Activated T-cell treated with anti-CD3 and anti-CD28 coated beads, Interleukin-2, amount 50 U/mL, for 24 hours (primary cell): ENCODE measurements at regions not wholly inside any gene's neighbourhood (a gene's known extent, or its start where the extent isn't known, plus 50 kb on each side); places are given as distances from the start of the nearest gene placed in this dataset.

ENCODE experiments used
- DNase-seq: peaks from one replicate; pipeline ENCODE4 v3.0.0-alpha.2; 2020
- H3K27ac Mint-ChIP-seq: 2 replicates; pipeline ENCODE4 v1.8.0; 2020; ENCODE audit warnings: mild to moderate bottlenecking, mixed read lengths
- H3K27me3 Mint-ChIP-seq: 2 replicates; pipeline ENCODE4 v1.8.0; 2020; ENCODE audit warnings: mixed read lengths
- H3K36me3 Mint-ChIP-seq: 2 replicates; pipeline ENCODE4 v1.8.0; 2020; ENCODE audit warnings: low read depth, mixed read lengths
- H3K4me1 Mint-ChIP-seq: 2 replicates; pipeline ENCODE4 v1.8.0; 2020; ENCODE audit warnings: low read depth, mixed read lengths
- H3K4me3 Mint-ChIP-seq: 2 replicates; pipeline ENCODE4 v1.8.0; 2020; ENCODE audit warnings: mild to moderate bottlenecking, moderate library complexity, mixed read lengths
- H3K9me3 Mint-ChIP-seq: 2 replicates; pipeline ENCODE4 v1.8.0; 2020; ENCODE audit warnings: mixed read lengths

DNA sequence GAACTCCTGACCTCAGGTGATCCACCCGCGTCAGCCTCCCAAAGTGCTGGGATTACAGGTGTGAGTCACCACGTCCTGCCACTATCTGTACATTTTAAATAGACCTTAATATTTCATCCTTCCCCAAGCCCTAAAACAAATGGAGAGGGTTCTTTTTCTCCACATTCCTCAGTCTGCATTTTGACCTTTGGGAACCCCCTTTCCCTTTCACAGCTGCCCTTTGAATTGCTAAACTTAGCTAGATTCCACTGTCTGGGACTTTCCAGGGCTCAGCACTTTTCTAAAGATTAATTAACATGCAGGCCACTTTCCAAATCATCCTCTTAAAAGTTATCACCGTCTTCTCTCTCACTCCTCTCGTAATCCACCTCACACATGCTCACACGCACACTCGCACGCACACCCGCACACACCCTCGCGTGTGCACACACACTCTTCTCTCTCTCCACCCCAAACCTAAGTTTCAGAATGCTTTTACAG, 124.2 kb downstream of the TMCO5A start:
- no peak for DNase-seq
- Mint-ChIP-seq H3K9me3 (no peaks in the 10 kb centered on the region), H3K4me1 (peaks cover 17% of the 10 kb centered on the region), H3K36me3 (no peaks in the 10 kb centered on the region), H3K4me3 (no peak overlapping the region), H3K27ac (no peak overlapping the region), H3K27me3 (peaks cover 39% of the 10 kb centered on the region)

DNA sequence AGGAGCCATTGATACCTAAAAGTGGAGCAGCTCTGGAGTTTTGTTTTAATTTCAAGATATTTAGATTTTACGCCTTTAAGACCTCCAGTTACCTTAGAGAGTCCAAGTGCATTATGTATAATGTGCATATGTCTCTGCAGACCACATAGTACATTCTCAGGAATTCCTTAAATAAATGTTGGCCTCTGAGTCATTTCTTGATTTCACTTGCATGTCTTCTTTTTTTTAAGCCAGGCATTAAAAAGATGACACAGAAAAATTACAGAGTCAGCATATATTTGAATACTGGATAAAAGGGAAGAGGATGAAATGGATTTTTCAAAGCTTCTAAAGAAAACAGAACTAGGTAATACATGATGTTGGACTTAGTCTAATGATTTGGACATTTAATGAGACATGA, 125.2 kb downstream of the TMCO5A start:
- H3K4me3 Mint-ChIP-seq, result no peak overlapping the region
- H3K4me1 Mint-ChIP-seq, result peaks cover 17% of the 10 kb centered on the region
- no peak for DNase-seq
- no peak overlapping the region for H3K27ac Mint-ChIP-seq
- no peaks in the 10 kb centered on the region for H3K9me3 Mint-ChIP-seq
- H3K36me3 Mint-ChIP-seq, result no peaks in the 10 kb centered on the region
- peaks cover 41% of the 10 kb centered on the region for H3K27me3 Mint-ChIP-seq

DNA sequence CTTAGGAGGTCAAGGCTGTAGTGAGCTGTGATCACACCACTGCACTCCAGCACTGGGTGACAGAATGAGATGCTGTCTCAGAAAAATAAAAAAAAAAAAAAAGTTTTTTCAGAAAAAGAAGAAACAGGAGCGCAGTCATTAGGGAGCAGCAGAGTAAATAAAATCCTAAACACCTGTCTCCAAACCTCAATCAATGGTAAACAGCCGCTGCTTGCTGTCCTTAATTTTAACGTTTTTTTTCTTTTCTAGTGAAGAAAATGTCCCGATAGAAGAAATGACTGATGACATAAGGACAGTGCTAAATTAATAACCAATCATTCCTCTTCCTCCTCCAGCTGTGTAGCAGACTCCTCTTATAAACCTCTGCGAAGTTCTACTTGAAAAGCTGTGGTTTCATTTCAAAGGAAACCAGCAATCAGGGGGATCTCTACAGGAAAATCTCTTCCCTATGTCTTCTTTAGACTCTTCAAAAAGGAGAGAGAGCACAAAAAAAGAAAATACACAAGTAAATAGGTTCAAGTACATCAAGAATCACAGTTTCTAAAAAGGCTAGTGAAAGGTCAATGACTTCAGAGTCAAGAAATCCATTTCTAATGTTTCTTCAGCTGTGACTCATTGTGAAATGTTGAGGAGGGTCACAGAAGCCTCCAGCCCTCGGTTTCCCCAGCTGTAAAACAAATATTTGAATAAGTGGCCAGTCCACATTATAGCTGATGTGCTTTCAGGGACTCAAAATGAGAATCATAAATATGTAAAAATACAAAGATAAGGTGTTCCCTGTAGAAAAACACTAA, 127.6 kb downstream of the TMCO5A start:
- H3K36me3 Mint-ChIP-seq, result no peaks in the 10 kb centered on the region
- no peak for DNase-seq
- H3K27ac Mint-ChIP-seq, result no peak overlapping the region
- peaks cover 49% of the 10 kb centered on the region for H3K27me3 Mint-ChIP-seq
- peaks cover 17% of the 10 kb centered on the region for H3K4me1 Mint-ChIP-seq
- H3K9me3 Mint-ChIP-seq, result no peaks in the 10 kb centered on the region
- no peak overlapping the region for H3K4me3 Mint-ChIP-seq

DNA sequence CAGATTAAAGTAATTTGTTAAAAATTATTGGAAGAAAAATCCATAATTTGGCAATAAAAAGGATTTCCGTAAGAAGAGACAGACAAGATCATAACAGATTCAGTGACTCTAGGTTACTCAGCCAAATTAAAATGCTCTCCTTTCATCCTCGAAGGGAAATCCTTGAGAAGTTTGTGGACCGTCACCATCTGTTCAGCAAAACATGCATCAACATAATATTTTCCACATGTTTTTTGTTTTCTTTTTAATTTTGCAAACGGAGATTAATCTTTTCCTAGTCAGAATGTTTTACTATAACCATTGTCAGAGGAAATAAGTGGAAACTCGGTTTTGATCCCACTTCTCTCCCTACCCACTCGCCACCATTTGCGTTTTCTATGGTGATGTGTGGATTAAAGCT, 128.3 kb downstream of the TMCO5A start:
- no peak for DNase-seq
- no peaks in the 10 kb centered on the region for H3K9me3 Mint-ChIP-seq
- H3K4me1 Mint-ChIP-seq, result peaks cover 17% of the 10 kb centered on the region
- H3K27ac Mint-ChIP-seq, result no peak overlapping the region
- no peak overlapping the region for H3K4me3 Mint-ChIP-seq
- H3K27me3 Mint-ChIP-seq, result peaks cover 53% of the 10 kb centered on the region
- H3K36me3 Mint-ChIP-seq, result no peaks in the 10 kb centered on the region

DNA sequence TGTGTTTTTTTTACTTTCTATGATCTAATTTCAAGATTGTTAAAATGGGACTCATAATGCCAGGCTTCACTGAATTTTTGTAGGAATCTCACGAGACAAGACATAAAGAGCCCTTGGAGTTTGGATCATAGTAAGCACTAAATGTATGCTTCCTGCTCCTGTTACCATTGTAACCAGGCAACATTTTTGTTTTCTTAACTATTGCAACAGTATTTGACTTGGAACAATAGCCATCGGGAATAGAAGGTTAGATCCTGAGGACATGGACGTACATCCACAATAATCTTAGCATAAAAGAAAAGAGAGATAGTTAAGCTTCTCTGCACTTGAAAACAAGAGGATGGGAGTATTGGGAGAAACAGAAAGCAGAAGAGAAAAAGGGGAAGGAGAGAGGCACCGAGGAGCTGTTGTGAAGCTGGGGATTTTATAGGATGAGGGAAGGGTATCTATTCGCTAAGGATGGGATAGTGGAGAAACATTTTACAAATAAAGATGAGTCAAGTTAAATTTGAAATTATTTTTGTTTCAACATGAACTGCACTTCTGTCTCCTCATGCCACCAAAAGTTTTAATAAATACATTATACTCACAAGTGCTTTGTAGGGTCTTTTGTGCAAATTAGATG, 131.4 kb downstream of the TMCO5A start:
- Mint-ChIP-seq H3K4me3 (no peak overlapping the region), H3K9me3 (no peaks in the 10 kb centered on the region), H3K4me1 (peaks cover 23% of the 10 kb centered on the region), H3K27me3 (peaks cover 73% of the 10 kb centered on the region), H3K27ac (no peak overlapping the region), H3K36me3 (no peaks in the 10 kb centered on the region)
- DNase-seq, result no peak

DNA sequence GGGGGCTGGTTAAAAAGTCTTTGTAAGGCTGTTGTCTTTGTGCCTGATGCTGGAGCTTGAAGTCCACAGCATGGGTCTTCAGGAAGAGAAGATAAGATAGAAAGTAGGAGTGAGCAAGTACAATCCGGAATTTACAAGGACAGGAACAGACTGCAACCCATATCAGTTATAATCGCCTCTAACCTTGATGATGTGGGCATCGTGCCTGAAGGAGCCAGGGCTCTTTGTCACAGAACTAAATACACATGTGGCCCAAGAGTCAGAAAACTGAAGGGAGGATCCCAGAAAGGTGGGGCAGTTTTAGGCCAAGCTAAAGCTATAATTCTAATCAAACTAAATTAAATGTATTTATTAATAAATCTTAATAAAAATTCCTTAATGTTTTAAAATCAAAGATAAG, 132.2 kb downstream of the TMCO5A start:
- DNase-seq, result no peak
- no peak overlapping the region for H3K27ac Mint-ChIP-seq
- peaks cover 75% of the 10 kb centered on the region for H3K27me3 Mint-ChIP-seq
- no peaks in the 10 kb centered on the region for H3K9me3 Mint-ChIP-seq
- H3K4me1 Mint-ChIP-seq, result peaks cover 31% of the 10 kb centered on the region
- no peaks in the 10 kb centered on the region for H3K36me3 Mint-ChIP-seq
- no peak overlapping the region for H3K4me3 Mint-ChIP-seq

DNA sequence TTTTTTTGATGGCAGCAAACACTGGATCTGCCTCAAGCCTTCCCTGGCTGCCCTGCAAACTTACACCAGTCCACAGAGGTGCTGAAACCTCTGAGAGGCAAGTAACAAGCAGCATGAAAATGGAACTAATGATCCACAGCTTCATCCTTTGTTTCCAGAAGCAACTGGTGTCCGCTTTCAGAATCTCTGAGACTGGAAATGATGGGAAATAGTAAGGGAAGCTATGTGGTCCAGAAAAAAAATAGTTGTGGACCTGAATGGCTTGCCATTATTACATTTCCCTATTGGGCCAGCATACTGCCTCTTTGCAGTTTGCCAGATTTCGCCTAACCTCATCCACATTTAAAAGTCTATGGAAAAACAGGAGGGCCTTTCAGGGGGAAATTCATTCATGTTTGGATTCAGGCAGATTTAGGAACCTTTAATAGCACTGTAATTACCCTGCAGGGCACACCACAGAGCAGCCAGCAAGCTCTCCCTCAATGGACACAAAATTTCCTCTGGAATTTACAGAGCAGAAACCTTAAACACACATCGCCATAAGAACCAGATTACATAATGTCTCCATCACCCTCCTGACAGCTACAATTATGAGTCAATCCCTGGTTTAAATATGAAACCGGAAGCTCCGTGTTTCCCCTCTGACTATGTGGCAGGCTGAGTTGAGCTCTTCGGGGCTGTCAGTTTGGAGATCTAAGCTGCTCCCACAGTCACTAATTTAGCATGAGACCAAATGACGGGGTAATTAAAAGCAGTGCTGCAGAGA, 134.4 kb downstream of the TMCO5A start:
- peaks cover 43% of the 10 kb centered on the region for H3K4me1 Mint-ChIP-seq
- H3K27ac Mint-ChIP-seq, result peak overlapping the region; percentile 60
- H3K9me3 Mint-ChIP-seq, result no peaks in the 10 kb centered on the region
- H3K36me3 Mint-ChIP-seq, result no peaks in the 10 kb centered on the region
- H3K4me3 Mint-ChIP-seq, result no peak overlapping the region
- DNase-seq, result no peak
- H3K27me3 Mint-ChIP-seq, result peaks cover 77% of the 10 kb centered on the region

DNA sequence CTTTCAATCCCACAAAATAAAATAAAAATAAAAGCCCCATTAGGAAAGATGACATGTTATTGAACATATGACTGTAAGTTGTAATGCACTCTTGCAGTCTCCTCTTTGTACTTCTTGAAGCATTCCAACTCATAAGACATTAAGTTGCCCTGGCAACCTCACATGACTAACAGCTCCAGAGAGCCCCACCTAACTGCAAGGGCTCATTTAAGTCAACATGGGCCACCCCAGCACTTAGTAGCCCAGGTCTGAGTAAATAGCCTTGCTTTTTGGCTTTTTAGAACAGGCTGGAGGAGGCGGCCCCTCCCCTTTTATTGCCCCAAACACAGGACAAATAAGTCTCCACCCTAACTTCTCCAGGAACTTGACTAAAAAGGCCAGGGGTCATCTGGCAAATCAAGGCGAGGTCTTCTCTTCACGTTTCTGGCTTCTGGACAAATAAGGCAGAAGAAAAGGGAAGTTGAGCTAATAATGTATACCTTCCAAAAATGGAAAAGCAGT, 135.1 kb downstream of the TMCO5A start:
- no peaks in the 10 kb centered on the region for H3K36me3 Mint-ChIP-seq
- DNase-seq, result no peak
- H3K4me1 Mint-ChIP-seq, result peaks cover 43% of the 10 kb centered on the region
- no peaks in the 10 kb centered on the region for H3K9me3 Mint-ChIP-seq
- H3K27ac Mint-ChIP-seq, result peak overlapping the region; percentile 60
- H3K4me3 Mint-ChIP-seq, result no peak overlapping the region
- H3K27me3 Mint-ChIP-seq, result peaks cover 85% of the 10 kb centered on the region

DNA sequence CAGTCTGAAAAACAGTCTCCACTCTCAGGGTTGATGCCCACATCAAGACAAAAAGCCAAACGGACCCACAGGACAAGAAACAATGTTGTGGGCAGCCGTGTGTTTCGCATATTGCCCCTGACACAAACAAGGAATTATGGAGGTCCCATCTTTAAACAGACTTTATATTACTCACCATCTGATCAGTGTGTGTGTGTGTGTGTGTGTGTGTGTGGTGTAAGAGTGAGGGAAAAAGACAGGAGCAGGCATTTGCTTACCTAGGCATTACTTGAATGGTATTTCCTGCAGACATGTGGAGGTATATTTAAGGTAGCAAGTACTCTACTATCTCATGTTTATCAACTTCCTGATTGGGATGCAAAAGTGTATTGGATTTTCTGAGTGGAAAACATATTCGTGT, 136.3 kb downstream of the TMCO5A start:
- Mint-ChIP-seq H3K4me3 (no peak overlapping the region), H3K9me3 (no peaks in the 10 kb centered on the region), H3K36me3 (no peaks in the 10 kb centered on the region), H3K4me1 (peaks cover 46% of the 10 kb centered on the region), H3K27ac (no peak overlapping the region), H3K27me3 (peaks cover 86% of the 10 kb centered on the region)
- DNase-seq, result no peak

DNA sequence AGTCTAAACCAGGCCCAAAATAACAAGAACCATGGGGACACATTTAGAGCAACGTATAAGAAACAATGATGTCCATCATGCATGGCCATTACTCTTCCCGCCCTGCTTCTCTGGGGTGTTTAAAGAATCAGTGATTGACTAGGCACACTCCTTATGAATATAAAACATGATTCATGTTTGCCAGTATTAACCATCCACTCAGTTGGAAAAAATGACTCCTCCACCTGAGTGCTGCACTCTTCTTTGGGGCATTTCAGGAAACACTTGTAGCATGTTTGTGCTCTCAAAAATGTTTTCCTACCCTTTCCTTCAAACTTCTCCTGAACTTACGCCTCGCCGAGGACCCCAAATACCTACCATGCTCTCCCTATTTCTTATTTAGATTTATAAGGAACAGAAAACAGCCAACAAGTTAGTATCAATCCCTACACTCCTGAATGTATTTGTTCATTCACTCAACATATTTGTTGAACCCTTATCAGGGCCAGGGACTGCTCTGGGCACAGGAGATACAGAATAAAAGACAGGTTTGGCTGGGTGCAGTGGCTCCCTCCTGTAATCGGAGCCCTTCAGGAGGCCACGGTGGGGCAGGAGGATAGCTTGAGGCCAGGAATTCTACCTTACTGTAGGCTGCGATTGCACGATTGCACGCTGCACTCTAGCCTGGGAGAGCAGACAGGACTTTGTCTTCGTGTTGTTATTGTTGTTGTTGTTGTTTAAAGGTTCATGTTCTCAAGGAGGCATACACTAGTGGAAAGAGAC, 137.0 kb downstream of the TMCO5A start:
- no peak for DNase-seq
- Mint-ChIP-seq H3K4me1 (peaks cover 46% of the 10 kb centered on the region), H3K27ac (peak overlapping the region; percentile 33), H3K4me3 (no peak overlapping the region), H3K9me3 (no peaks in the 10 kb centered on the region), H3K36me3 (no peaks in the 10 kb centered on the region), H3K27me3 (peaks cover 82% of the 10 kb centered on the region)

DNA sequence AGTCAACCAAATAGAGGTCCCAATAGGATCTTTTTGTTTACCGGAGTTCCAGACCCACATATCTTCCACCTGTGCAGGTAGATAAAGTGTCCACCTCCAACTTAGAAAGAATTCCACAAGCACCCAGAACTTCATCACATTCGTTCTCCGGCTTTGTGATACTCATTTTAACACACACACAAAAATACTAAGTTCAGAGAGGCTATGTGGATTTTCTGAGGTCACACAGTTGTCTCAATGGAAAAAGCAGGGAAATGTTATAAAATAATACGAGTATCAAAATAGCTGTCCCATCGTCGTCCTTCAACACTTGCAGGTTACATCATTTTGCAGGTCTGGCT, 137.5 kb downstream of the TMCO5A start:
- peak overlapping the region; percentile 52 for H3K4me3 Mint-ChIP-seq
- DNase-seq, result no peak
- H3K27me3 Mint-ChIP-seq, result peaks cover 79% of the 10 kb centered on the region
- peaks cover 46% of the 10 kb centered on the region for H3K4me1 Mint-ChIP-seq
- H3K9me3 Mint-ChIP-seq, result no peaks in the 10 kb centered on the region
- H3K27ac Mint-ChIP-seq, result peak overlapping the region; percentile 0
- H3K36me3 Mint-ChIP-seq, result no peaks in the 10 kb centered on the region

DNA sequence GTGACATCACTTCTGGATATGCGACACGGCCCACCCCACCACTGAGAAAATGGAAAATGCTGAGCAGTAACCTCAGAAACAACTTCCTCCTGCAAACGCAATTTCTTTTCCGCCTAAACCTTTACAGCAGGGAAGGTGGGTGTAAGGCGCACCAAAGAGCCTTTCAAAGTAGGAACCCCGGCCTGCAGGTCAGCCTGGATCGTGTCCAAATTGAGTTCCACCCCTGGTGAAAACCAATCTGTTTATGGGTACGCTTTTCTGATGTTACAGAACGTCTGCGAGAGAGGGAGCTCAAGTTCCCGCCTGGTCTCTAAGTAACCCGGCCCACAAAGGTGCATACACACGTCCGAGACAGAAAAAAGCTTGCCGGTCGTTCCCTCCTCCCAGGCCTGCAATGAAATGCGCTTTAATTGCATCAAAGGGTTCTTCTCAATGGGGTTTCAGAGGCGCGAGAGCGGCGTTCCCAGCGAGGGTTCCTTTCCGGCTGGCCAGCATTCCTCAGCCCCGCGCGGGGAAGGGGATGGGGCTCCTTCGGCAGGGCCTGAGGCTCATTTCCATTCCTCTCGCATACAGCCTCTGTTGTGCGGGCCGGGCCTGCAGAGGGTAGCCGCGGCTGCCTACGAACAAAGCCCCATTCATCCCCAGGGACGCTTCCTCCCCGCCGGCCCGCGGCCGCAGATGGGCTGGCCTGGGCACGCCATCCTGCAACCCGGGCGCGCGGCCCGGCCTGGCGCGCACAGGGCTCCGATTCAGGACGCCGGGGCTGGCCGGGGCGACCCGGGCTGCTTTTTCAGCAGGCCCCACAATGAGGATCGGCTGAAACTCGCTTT, 138.1 kb downstream of the TMCO5A start:
- DNase-seq, result peak; percentile 51
- no peaks in the 10 kb centered on the region for H3K9me3 Mint-ChIP-seq
- H3K27ac Mint-ChIP-seq, result peak overlapping the region; percentile 0
- peaks cover 46% of the 10 kb centered on the region for H3K4me1 Mint-ChIP-seq
- H3K36me3 Mint-ChIP-seq, result no peaks in the 10 kb centered on the region
- peak overlapping the region; percentile 52 for H3K4me3 Mint-ChIP-seq
- H3K27me3 Mint-ChIP-seq, result peaks cover 74% of the 10 kb centered on the region

DNA sequence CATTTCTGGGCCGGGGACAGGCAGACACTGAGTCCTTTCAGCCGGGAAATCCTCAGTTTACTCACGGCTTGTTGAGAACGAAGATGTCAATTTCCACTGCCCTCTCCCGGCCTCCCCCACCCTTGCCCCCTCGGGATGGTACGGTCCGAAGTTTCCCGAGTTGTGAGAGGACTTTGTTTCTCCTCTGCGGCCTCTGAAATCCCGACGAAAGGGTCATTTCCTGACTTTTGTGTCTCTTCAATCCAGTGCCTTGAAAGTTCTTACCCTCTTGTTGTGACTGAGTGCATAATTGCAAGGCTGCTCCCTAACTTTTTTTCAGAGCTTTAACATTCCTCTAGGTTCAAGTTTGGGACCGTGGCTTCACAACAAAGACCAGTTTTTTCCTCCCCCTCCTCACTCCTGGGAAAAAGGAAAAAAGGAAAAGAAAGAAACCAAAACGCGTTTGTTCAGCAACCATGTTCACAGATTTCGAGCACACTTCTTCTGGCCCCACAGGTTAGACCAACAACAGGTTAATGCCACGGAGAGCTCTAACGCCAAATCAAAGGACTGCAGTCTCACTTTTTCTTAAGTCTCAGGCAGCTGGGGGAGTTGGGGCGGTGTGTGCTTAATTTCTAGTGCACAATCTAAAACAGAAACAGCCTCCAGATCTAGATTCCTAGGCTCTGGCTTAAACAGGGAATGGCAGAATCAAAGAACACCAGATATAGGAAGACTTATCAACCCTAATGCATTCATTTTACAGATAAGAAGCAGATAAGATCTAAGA, 138.9 kb downstream of the TMCO5A start:
- peaks cover 67% of the 10 kb centered on the region for H3K27me3 Mint-ChIP-seq
- peaks cover 41% of the 10 kb centered on the region for H3K4me1 Mint-ChIP-seq
- H3K9me3 Mint-ChIP-seq, result no peaks in the 10 kb centered on the region
- no peak for DNase-seq
- no peak overlapping the region for H3K4me3 Mint-ChIP-seq
- no peaks in the 10 kb centered on the region for H3K36me3 Mint-ChIP-seq
- H3K27ac Mint-ChIP-seq, result no peak overlapping the region
